Breast epithelium (tissue), 3 donors: ENCODE measurements at regions not wholly inside any gene's neighbourhood (a gene's known extent, or its start where the extent isn't known, plus 50 kb on each side); places are given as distances from the start of the nearest gene placed in this dataset.

ENCODE experiments used
- POLR2A ChIP-seq: fragments of 450-650 bp; IDR thresholded peaks from one replicate; pipeline ENCODE4 v1.6.1; 2016; ENCODE audit warnings: antibody characterized with exemption, mild to moderate bottlenecking, moderate library complexity
- POLR2AphosphoS5 ChIP-seq, 3 donors: sonication (generic); formaldehyde crosslinking; IDR thresholded peaks; one replicate each; pipeline ENCODE4 v1.6.1; 2017; ENCODE audit warnings: antibody characterized with exemption in 3 of 3
- TF ChIP-seq, protein P1 (sequence below), 3 donors: fragments of 450-650 bp; IDR thresholded peaks; one replicate each; pipeline ENCODE4 v1.5.1; 2016 to 2017; ENCODE audit warnings: antibody characterized with exemption in 3 of 3, mild to moderate bottlenecking in 3 of 3, moderate library complexity in 3 of 3

DNA sequence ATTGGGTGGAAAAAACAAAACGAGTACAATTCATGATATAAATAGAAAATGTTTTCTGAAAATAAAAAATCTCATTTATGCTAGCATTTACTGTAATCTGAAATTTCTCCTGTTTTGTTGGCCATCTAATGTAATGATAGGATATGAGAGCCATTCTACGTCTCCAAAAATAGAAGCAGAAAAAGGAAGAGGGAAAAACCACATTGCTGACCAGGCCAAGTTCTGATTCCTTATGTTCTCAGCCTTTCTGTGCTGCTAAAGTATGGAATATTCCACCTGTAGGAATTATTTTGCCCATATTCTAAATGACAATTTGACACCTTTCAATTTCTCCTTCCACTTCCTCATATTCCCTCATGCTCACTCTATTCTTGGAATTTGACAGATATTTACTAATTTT, 110.2 kb downstream of the TBXT start:
- no peak for TF ChIP-seq POLR2AphosphoS5 (IDR thresholded peaks at IDR 0.05)
- TF ChIP-seq, protein P1, sequence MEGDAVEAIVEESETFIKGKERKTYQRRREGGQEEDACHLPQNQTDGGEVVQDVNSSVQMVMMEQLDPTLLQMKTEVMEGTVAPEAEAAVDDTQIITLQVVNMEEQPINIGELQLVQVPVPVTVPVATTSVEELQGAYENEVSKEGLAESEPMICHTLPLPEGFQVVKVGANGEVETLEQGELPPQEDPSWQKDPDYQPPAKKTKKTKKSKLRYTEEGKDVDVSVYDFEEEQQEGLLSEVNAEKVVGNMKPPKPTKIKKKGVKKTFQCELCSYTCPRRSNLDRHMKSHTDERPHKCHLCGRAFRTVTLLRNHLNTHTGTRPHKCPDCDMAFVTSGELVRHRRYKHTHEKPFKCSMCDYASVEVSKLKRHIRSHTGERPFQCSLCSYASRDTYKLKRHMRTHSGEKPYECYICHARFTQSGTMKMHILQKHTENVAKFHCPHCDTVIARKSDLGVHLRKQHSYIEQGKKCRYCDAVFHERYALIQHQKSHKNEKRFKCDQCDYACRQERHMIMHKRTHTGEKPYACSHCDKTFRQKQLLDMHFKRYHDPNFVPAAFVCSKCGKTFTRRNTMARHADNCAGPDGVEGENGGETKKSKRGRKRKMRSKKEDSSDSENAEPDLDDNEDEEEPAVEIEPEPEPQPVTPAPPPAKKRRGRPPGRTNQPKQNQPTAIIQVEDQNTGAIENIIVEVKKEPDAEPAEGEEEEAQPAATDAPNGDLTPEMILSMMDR (IDR thresholded peaks at IDR 0.05) = no peak
- no peak for TF ChIP-seq POLR2A
